Hepatic stellate cell (primary cell): ENCODE measurements at regions not wholly inside any gene's neighbourhood (a gene's known extent, or its start where the extent isn't known, plus 50 kb on each side); places are given as distances from the start of the nearest gene placed in this dataset.
"Not testable (repeated sequence)": the region's sequence is repeated elsewhere in the genome, so short reads cannot be mapped to it uniquely, and the experiment has no call there.

Source experiments
- DNase-seq: peaks from one replicate; pipeline ENCODE4 v3.0.0; 2011; ENCODE audit warnings: low spot score

GRCh38 chr15:93358166-93359059, 269.4 kb upstream of the RGMA start:
- no peak for DNase-seq

- DNase-seq: no peak
Measured at GRCh38 chr15:93348711-93349545, 259.9 kb upstream of the RGMA start.

- DNase-seq: no peak
Measured at GRCh38 chr15:93347986-93348385, 259.0 kb upstream of the RGMA start.

- no peak for DNase-seq
Measured at GRCh38 chr15:93345981-93346380, 257.0 kb upstream of the RGMA start.

- DNase-seq: not testable (repeated sequence)
Measured at GRCh38 chr15:93343402-93343801, 254.4 kb upstream of the RGMA start.

- no peak for DNase-seq
Measured at GRCh38 chr15:93341164-93341563, 252.2 kb upstream of the RGMA start.

- DNase-seq: no peak
Measured at GRCh38 chr15:93340406-93340805, 251.4 kb upstream of the RGMA start.

- no peak for DNase-seq
Measured at GRCh38 chr15:93333796-93334195, 244.8 kb upstream of the RGMA start.

GRCh38 chr15:93333126-93333525, 244.1 kb upstream of the RGMA start:
- DNase-seq: not testable (repeated sequence)

- no peak for DNase-seq
Measured at GRCh38 chr15:93332168-93332553, 243.2 kb upstream of the RGMA start.

GRCh38 chr15:93331545-93332167, 242.6 kb upstream of the RGMA start:
- DNase-seq: no peak

- no peak for DNase-seq
Measured at GRCh38 chr15:93330912-93331544, 242.0 kb upstream of the RGMA start.

- DNase-seq: no peak
Measured at GRCh38 chr15:93327364-93327763, 238.4 kb upstream of the RGMA start.

GRCh38 chr15:93324186-93324975, 235.4 kb upstream of the RGMA start:
- DNase-seq: no peak

GRCh38 chr15:93321881-93322282, 232.9 kb upstream of the RGMA start:
- DNase-seq: no peak

- DNase-seq: no peak
Measured at GRCh38 chr15:93319121-93319814, 230.3 kb upstream of the RGMA start.

- no peak for DNase-seq
Measured at GRCh38 chr15:93317772-93318171, 228.8 kb upstream of the RGMA start.

GRCh38 chr15:93314245-93314644, 225.2 kb upstream of the RGMA start:
- no peak for DNase-seq

GRCh38 chr15:93312891-93313486, 224.0 kb upstream of the RGMA start:
- DNase-seq: no peak

- no peak for DNase-seq
Measured at GRCh38 chr15:93311620-93312019, 222.6 kb upstream of the RGMA start.
